ENCODE measurements at regions not wholly inside any gene's neighbourhood (a gene's known extent, or its start where the extent isn't known, plus 50 kb on each side); places are given as distances from the start of the nearest gene placed in this dataset.

DNA sequence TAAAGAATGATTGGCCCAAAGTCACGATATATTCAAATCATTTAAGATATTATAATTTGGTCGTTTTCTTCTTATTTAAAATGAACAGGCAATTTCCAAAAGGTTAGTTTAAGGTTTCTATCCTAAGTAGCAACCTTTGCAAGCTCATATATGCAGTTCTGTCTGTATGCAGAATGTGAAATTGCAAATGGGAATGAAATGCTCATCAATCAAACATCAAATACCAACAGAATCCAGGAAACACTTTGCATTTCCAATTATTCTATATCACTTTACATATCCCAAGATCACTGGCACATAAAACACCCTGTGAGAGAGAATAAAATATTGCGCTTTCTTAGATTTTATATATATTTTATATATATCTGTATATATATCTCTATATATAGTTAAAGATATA is 237.3 kb downstream of the NRIP1 start (continued):
- TF ChIP-seq, protein P1, sequence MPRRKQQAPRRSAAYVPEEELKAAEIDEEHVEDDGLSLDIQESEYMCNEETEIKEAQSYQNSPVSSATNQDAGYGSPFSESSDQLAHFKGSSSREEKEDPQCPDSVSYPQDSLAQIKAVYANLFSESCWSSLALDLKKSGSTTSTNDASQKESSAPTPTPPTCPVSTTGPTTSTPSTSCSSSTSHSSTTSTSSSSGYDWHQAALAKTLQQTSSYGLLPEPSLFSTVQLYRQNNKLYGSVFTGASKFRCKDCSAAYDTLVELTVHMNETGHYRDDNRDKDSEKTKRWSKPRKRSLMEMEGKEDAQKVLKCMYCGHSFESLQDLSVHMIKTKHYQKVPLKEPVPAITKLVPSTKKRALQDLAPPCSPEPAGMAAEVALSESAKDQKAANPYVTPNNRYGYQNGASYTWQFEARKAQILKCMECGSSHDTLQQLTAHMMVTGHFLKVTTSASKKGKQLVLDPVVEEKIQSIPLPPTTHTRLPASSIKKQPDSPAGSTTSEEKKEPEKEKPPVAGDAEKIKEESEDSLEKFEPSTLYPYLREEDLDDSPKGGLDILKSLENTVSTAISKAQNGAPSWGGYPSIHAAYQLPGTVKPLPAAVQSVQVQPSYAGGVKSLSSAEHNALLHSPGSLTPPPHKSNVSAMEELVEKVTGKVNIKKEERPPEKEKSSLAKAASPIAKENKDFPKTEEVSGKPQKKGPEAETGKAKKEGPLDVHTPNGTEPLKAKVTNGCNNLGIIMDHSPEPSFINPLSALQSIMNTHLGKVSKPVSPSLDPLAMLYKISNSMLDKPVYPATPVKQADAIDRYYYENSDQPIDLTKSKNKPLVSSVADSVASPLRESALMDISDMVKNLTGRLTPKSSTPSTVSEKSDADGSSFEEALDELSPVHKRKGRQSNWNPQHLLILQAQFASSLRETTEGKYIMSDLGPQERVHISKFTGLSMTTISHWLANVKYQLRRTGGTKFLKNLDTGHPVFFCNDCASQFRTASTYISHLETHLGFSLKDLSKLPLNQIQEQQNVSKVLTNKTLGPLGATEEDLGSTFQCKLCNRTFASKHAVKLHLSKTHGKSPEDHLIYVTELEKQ (tag by site-specific recombination; IDR thresholded peaks at IDR 0.05; ENCODE audit: borderline replicate concordance), result no peak
- TF ChIP-seq ZNF555 (tag by site-specific recombination; conservative IDR thresholded peaks at IDR 0.05) (no peak), WT1 (tag by site-specific recombination; IDR thresholded peaks at IDR 0.05) (no peak), ZBTB1 (tag by site-specific recombination; IDR thresholded peaks at IDR 0.05) (no peak)
- TF ChIP-seq, protein P2, sequence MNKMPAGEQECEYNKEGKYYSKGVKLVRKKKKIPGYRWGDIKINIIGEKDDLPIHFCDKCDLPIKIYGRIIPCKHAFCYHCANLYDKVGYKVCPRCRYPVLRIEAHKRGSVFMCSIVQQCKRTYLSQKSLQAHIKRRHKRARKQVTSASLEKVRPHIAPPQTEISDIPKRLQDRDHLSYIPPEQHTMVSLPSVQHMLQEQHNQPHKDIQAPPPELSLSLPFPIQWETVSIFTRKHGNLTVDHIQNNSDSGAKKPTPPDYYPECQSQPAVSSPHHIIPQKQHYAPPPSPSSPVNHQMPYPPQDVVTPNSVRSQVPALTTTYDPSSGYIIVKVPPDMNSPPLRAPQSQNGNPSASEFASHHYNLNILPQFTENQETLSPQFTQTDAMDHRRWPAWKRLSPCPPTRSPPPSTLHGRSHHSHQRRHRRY (tag by site-specific recombination; IDR thresholded peaks at IDR 0.05), result no peak

DNA sequence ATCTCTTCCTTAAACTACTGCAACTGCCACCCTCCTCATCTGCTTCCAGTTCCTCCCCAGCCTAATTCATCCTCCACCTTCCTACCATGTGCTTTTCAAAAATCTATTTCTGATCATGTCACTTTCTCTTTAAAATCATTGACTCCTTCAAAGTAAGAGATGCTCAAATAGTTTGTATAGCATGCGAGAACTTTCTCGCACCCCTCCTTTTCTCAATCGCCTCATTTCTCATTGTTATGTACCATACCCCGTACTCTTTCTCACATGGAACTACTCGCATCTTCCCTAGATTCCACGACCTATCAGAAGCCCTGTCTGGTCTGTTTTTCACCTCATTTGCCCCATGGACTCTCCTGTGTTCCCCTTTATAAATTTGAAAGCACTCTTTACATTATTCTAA is 238.2 kb downstream of the NRIP1 start:
- POLR2A ChIA-PET, result no interaction called here
- H3K9me3 ChIP-seq (ENCODE audit: control insufficient read depth, insufficient read depth, low read depth, low read length), result no peaks in the 10 kb centered on the region
- TF ChIP-seq, protein P3, sequence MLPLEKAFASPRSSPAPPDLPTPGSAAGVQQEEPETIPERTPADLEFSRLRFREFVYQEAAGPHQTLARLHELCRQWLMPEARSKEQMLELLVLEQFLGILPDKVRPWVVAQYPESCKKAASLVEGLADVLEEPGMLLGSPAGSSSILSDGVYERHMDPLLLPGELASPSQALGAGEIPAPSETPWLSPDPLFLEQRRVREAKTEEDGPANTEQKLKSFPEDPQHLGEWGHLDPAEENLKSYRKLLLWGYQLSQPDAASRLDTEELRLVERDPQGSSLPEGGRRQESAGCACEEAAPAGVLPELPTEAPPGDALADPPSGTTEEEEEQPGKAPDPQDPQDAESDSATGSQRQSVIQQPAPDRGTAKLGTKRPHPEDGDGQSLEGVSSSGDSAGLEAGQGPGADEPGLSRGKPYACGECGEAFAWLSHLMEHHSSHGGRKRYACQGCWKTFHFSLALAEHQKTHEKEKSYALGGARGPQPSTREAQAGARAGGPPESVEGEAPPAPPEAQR (tag by site-specific recombination; IDR thresholded peaks at IDR 0.05), result no peak
- TF ChIP-seq ZNF501 (tag by site-specific recombination; IDR thresholded peaks at IDR 0.05) (no peak), ZNF654 (tag by site-specific recombination; IDR thresholded peaks at IDR 0.05; ENCODE audit: low read depth) (no peak), ZNF776 (tag by site-specific recombination; IDR thresholded peaks at IDR 0.05; ENCODE audit: borderline replicate concordance) (no peak), ZNF292 (tag by site-specific recombination; IDR thresholded peaks at IDR 0.05; ENCODE audit: borderline replicate concordance, low read depth) (no peak)
- TF ChIP-seq, protein P4, sequence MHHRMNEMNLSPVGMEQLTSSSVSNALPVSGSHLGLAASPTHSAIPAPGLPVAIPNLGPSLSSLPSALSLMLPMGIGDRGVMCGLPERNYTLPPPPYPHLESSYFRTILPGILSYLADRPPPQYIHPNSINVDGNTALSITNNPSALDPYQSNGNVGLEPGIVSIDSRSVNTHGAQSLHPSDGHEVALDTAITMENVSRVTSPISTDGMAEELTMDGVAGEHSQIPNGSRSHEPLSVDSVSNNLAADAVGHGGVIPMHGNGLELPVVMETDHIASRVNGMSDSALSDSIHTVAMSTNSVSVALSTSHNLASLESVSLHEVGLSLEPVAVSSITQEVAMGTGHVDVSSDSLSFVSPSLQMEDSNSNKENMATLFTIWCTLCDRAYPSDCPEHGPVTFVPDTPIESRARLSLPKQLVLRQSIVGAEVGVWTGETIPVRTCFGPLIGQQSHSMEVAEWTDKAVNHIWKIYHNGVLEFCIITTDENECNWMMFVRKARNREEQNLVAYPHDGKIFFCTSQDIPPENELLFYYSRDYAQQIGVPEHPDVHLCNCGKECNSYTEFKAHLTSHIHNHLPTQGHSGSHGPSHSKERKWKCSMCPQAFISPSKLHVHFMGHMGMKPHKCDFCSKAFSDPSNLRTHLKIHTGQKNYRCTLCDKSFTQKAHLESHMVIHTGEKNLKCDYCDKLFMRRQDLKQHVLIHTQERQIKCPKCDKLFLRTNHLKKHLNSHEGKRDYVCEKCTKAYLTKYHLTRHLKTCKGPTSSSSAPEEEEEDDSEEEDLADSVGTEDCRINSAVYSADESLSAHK (tag by site-specific recombination; IDR thresholded peaks at IDR 0.05), result no peak

DNA sequence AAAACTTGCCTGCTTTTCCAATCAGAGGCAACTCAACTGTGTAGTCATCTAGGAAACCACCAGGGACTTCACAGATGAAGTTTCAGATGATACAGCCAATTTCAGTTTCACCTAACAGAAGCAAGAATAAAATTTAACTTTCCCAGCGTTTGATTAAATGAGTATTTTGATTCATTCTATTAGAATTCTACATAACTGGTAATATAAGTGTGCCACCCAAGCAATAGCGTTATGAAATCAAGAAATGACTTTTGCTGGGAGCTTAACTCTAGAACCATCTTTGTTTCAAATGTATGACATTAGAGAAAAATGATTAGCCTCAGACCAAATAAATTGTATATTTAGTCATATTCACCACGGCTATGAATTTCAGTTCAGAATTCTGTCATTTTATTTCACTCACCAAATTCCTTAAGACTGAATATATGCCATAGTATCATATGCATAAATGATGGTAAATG is 239.3 kb downstream of the NRIP1 start:
- CTCF ChIA-PET, result no interaction called here
- POLR2A ChIA-PET, result no interaction called here
- H3K4me3 ChIP-seq (ENCODE audit: low read depth, low read length), result no peak overlapping the region
- H3K9me3 ChIP-seq (ENCODE audit: control insufficient read depth, insufficient read depth, low read depth, low read length), result no peaks in the 10 kb centered on the region
- H3K27ac ChIP-seq (ENCODE audit: extremely low read depth, low read depth, low read length), result no peak overlapping the region
- H3K36me3 ChIP-seq (ENCODE audit: control insufficient read depth in 2 of 2, insufficient read depth in 1 of 2, low read length in 2 of 2), result no peaks in the 10 kb centered on the region
- TF ChIP-seq, protein P5, sequence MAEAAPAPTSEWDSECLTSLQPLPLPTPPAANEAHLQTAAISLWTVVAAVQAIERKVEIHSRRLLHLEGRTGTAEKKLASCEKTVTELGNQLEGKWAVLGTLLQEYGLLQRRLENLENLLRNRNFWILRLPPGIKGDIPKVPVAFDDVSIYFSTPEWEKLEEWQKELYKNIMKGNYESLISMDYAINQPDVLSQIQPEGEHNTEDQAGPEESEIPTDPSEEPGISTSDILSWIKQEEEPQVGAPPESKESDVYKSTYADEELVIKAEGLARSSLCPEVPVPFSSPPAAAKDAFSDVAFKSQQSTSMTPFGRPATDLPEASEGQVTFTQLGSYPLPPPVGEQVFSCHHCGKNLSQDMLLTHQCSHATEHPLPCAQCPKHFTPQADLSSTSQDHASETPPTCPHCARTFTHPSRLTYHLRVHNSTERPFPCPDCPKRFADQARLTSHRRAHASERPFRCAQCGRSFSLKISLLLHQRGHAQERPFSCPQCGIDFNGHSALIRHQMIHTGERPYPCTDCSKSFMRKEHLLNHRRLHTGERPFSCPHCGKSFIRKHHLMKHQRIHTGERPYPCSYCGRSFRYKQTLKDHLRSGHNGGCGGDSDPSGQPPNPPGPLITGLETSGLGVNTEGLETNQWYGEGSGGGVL (tag by site-specific recombination; IDR thresholded peaks at IDR 0.05), result no peak
- TF ChIP-seq ZBTB21 (tag by site-specific recombination; IDR thresholded peaks at IDR 0.05) (no peak), ZNF138 (tag by site-specific recombination; IDR thresholded peaks at IDR 0.05; ENCODE audit: borderline replicate concordance) (no peak), ZNF174 (tag by site-specific recombination; IDR thresholded peaks at IDR 0.05) (no peak), GLIS1 (tag by site-specific recombination; IDR thresholded peaks at IDR 0.05) (no peak), SP2 (tag by site-specific recombination; IDR thresholded peaks at IDR 0.05) (no peak), ZNF350 (tag by site-specific recombination; IDR thresholded peaks at IDR 0.05) (no peak), ZNF785 (tag by site-specific recombination; IDR thresholded peaks at IDR 0.05) (no peak), ZFHX2 (tag by site-specific recombination; conservative IDR thresholded peaks at IDR 0.05) (no peak)
- TF ChIP-seq, protein P6, sequence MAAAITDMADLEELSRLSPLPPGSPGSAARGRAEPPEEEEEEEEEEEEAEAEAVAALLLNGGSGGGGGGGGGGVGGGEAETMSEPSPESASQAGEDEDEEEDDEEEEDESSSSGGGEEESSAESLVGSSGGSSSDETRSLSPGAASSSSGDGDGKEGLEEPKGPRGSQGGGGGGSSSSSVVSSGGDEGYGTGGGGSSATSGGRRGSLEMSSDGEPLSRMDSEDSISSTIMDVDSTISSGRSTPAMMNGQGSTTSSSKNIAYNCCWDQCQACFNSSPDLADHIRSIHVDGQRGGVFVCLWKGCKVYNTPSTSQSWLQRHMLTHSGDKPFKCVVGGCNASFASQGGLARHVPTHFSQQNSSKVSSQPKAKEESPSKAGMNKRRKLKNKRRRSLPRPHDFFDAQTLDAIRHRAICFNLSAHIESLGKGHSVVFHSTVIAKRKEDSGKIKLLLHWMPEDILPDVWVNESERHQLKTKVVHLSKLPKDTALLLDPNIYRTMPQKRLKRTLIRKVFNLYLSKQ (tag by site-specific recombination; IDR thresholded peaks at IDR 0.05; ENCODE audit: borderline replicate concordance), result no peak
- H3K4me1 ChIP-seq (ENCODE audit: control insufficient read depth, insufficient read depth, low read length), result no peaks in the 10 kb centered on the region

More for the DNA sequence above, 238.2 kb downstream of the NRIP1 start:
- CTCF ChIA-PET, result no interaction called here
- H3K27ac ChIP-seq (ENCODE audit: extremely low read depth, low read depth, low read length), result no peak overlapping the region
- H3K36me3 ChIP-seq (ENCODE audit: control insufficient read depth in 2 of 2, insufficient read depth in 1 of 2, low read length in 2 of 2), result no peaks in the 10 kb centered on the region
- no peak overlapping the region for H3K4me3 ChIP-seq (ENCODE audit: low read depth, low read length)
- no peaks in the 10 kb centered on the region for H3K4me1 ChIP-seq (ENCODE audit: control insufficient read depth, insufficient read depth, low read length)
